SKM-1 (cell line): ENCODE measurements at regions not wholly inside any gene's neighbourhood (a gene's known extent, or its start where the extent isn't known, plus 50 kb on each side); places are given as distances from the start of the nearest gene placed in this dataset.

Source experiments
- DNase-seq: peaks from one replicate; lab custom pipeline; 2025; ENCODE audit not compliant: unreplicated experiment; lab: John Stamatoyannopoulos, UW

GRCh38 chr2:238650536-238650935 lies 197.3 kb upstream of the TWIST2 start:
- no peak for DNase-seq

- DNase-seq: no peak
Observed at GRCh38 chr2:238651306-238652052, 196.4 kb upstream of the TWIST2 start.

GRCh38 chr2:238652053-238652770 lies 195.7 kb upstream of the TWIST2 start:
- no peak for DNase-seq

- no peak for DNase-seq
Observed at GRCh38 chr2:238652771-238653157, 195.1 kb upstream of the TWIST2 start.

- DNase-seq: no peak
Observed at GRCh38 chr2:238653431-238654109, 194.3 kb upstream of the TWIST2 start.

- DNase-seq: no peak
Observed at GRCh38 chr2:238654479-238655197, 193.2 kb upstream of the TWIST2 start.

- DNase-seq: no peak
Observed at GRCh38 chr2:238655198-238655860, 192.6 kb upstream of the TWIST2 start.

- DNase-seq: no peak
Observed at GRCh38 chr2:238655974-238656722, 191.7 kb upstream of the TWIST2 start.

- DNase-seq: no peak
Observed at GRCh38 chr2:238657132-238658053, 190.5 kb upstream of the TWIST2 start.

GRCh38 chr2:238658054-238658407 lies 189.9 kb upstream of the TWIST2 start:
- DNase-seq: no peak

GRCh38 chr2:238658820-238659219 lies 189.1 kb upstream of the TWIST2 start:
- DNase-seq: no peak

- DNase-seq: no peak
Observed at GRCh38 chr2:238659231-238659630, 188.7 kb upstream of the TWIST2 start.

- no peak for DNase-seq
Observed at GRCh38 chr2:238663586-238663985, 184.3 kb upstream of the TWIST2 start.

GRCh38 chr2:238665919-238666318 lies 182.0 kb upstream of the TWIST2 start:
- DNase-seq: no peak

GRCh38 chr2:238666543-238666942 lies 181.3 kb upstream of the TWIST2 start:
- DNase-seq: no peak

GRCh38 chr2:238667008-238667407 lies 180.9 kb upstream of the TWIST2 start:
- DNase-seq: no peak

- DNase-seq: no peak
Observed at GRCh38 chr2:238667639-238668038, 180.2 kb upstream of the TWIST2 start.

GRCh38 chr2:238668426-238668825 lies 179.5 kb upstream of the TWIST2 start:
- DNase-seq: no peak

- DNase-seq: no peak
Observed at GRCh38 chr2:238669046-238669445, 178.8 kb upstream of the TWIST2 start.
